ENCODE measurements at regions not wholly inside any gene's neighbourhood (a gene's known extent, or its start where the extent isn't known, plus 50 kb on each side); places are given as distances from the start of the nearest gene placed in this dataset.

DNA sequence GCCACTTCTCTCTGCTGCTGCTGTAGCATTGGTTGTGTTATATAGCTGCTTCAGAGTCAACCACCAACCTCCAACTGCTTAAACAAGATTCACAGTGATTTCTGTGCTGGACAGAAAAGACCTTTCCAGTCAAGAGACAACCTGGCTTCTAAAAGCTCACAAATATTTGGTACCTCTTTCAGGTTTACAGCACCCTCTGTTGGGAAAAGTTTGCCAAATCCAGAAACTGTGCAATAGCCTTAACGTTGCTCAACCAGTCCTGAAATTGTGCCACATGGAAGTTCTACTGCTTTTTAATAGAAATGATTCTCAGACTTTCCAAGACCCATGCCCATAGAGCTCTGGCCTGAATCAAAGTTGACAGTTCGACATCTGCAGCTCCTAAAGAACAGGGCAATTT is 842.1 kb upstream of the HTR2C start:
- Histone ChIP-seq H3K9me3 (no peaks in the 10 kb centered on the region), H3K27me3 (replicated peaks in 1 of 2; ENCODE audit: control insufficient read depth in 2 of 2, extremely low read depth in 1 of 2, insufficient read depth in 2 of 2, low read length in 1 of 2) (no peaks in the 10 kb centered on the region), H3K4me1 (ENCODE audit: control insufficient read depth in 1 of 2, extremely low read depth in 1 of 2, insufficient read depth in 2 of 2, low read length in 2 of 2) (no peaks in the 10 kb centered on the region), H3K4me3 (ENCODE audit: control insufficient read depth in 1 of 2, extremely low read depth in 1 of 2, low read length in 1 of 2) (no peak overlapping the region), H3K36me3 (ENCODE audit: control insufficient read depth in 2 of 2, extremely low read depth in 1 of 2, insufficient read depth in 1 of 2, low read length in 1 of 2) (no peaks in the 10 kb centered on the region), H3K27ac (ENCODE audit: low read length) (no peak overlapping the region)
- WGBS (ENCODE audit: insufficient coverage) = no CpG with 5 or more reads among the region's 2 CpGs
- DNase-seq (no peak), ATAC-seq (replicated peaks in 1 of 4) (no peak)
- H3K4me1 Mint-ChIP-seq = no peaks in the 10 kb centered on the region
- CTCF ChIA-PET = interaction anchor here in 1 of 2 donors (0.6 kb wide), 1 partner anchor 38 kb away, joined by 3 read pairs; no protein-coding TSS in a partner anchor
- peaks cover 0 to 8% of the 10 kb centered on the region in 2 donors for H3K27me3 Mint-ChIP-seq
- no peaks in the 10 kb centered on the region for H3K36me3 Mint-ChIP-seq
- H3K4me3 Mint-ChIP-seq = no peak overlapping the region
- H3K27ac Mint-ChIP-seq = no peak overlapping the region
- POLR2A ChIA-PET = no interaction called here
- H3K9me3 Mint-ChIP-seq = peaks cover 0 to 3% (median 0%) of the 10 kb centered on the region in 3 donors

DNA sequence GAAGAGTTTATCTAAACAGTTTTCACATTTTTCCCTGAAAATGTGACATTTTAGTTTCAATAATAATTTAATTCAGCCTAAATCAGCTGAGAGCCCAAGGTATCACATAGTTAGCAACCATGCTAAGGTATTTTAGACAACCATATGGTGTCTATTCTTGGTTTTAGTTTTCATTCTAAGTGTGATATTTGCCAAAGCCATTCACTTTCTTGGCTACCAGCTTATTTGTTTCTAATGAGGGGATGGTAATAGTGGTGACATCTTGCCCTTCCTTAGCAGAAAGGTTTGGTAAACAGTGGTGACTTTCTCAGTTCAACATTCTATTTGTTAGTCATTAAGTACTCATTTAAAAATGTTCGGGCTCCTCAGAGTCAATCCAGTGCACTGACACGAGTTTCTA is 854.9 kb upstream of the HTR2C start:
- H3K9me3 ChIP-seq = no peaks in the 10 kb centered on the region
- H3K4me1 ChIP-seq (ENCODE audit: control insufficient read depth in 1 of 2, extremely low read depth in 1 of 2, insufficient read depth in 2 of 2, low read length in 2 of 2) = peaks cover 0 to 3% of the 10 kb centered on the region in 2 experiments
- DNase-seq (no peak), ATAC-seq (replicated peaks in 1 of 4) (no peak)
- Mint-ChIP-seq H3K27ac (no peak overlapping the region), H3K36me3 (no peaks in the 10 kb centered on the region), H3K4me1 (no peaks in the 10 kb centered on the region), H3K27me3 (no peaks in the 10 kb centered on the region), H3K4me3 (no peak overlapping the region), H3K9me3 (peaks cover 0 to 5% (median 2%) of the 10 kb centered on the region in 3 donors)
- no CpG with 5 or more reads among the region's 2 CpGs for WGBS (ENCODE audit: insufficient coverage)
- H3K36me3 ChIP-seq (ENCODE audit: control insufficient read depth in 2 of 2, extremely low read depth in 1 of 2, insufficient read depth in 1 of 2, low read length in 1 of 2) = no peaks in the 10 kb centered on the region
- H3K4me3 ChIP-seq (ENCODE audit: control insufficient read depth in 1 of 2, extremely low read depth in 1 of 2, low read length in 1 of 2) = no peak overlapping the region
- H3K27me3 ChIP-seq (replicated peaks in 1 of 2; ENCODE audit: control insufficient read depth in 2 of 2, extremely low read depth in 1 of 2, insufficient read depth in 2 of 2, low read length in 1 of 2) = no peaks in the 10 kb centered on the region
- no peak overlapping the region for H3K27ac ChIP-seq (ENCODE audit: low read length)
- POLR2A ChIA-PET = no interaction called here
- CTCF ChIA-PET = no interaction called here

DNA sequence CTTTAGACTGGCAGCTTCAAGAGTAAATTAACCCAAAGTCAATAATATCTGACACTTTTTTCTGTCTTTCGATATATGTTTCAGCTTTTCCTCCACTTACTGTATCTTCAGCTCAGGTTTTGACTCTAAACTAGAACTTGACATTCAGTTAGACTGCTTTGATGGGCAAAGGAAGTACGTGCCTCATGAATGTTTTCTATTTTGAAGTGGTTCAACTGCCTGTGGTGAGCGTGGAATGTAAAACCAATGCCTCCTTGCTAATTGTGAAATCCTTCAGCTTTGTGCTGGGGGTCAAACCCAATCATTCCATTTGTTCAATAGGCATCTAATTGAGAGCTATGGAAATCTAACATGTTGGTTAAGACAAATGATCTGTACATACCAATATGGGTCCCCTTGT is 857.0 kb upstream of the HTR2C start:
- DNase-seq (no peak), ATAC-seq (replicated peaks in 1 of 4) (no peak)
- POLR2A ChIA-PET = no interaction called here
- Mint-ChIP-seq H3K4me3 (no peak overlapping the region), H3K27ac (no peak overlapping the region), H3K27me3 (no peaks in the 10 kb centered on the region), H3K4me1 (no peaks in the 10 kb centered on the region), H3K9me3 (peaks cover 0 to 5% (median 2%) of the 10 kb centered on the region in 3 donors), H3K36me3 (no peaks in the 10 kb centered on the region)
- Histone ChIP-seq H3K36me3 (ENCODE audit: control insufficient read depth in 2 of 2, extremely low read depth in 1 of 2, insufficient read depth in 1 of 2, low read length in 1 of 2) (no peaks in the 10 kb centered on the region), H3K4me3 (ENCODE audit: control insufficient read depth in 1 of 2, extremely low read depth in 1 of 2, low read length in 1 of 2) (no peak overlapping the region), H3K27me3 (replicated peaks in 1 of 2; ENCODE audit: control insufficient read depth in 2 of 2, extremely low read depth in 1 of 2, insufficient read depth in 2 of 2, low read length in 1 of 2) (no peaks in the 10 kb centered on the region), H3K27ac (ENCODE audit: low read length) (no peak overlapping the region), H3K4me1 (ENCODE audit: control insufficient read depth in 1 of 2, extremely low read depth in 1 of 2, insufficient read depth in 2 of 2, low read length in 2 of 2) (peaks cover 0 to 3% of the 10 kb centered on the region in 2 experiments), H3K9me3 (no peaks in the 10 kb centered on the region)
- CTCF ChIA-PET = no interaction called here
- WGBS (ENCODE audit: insufficient coverage) = no CpG with 5 or more reads among the region's 3 CpGs

DNA sequence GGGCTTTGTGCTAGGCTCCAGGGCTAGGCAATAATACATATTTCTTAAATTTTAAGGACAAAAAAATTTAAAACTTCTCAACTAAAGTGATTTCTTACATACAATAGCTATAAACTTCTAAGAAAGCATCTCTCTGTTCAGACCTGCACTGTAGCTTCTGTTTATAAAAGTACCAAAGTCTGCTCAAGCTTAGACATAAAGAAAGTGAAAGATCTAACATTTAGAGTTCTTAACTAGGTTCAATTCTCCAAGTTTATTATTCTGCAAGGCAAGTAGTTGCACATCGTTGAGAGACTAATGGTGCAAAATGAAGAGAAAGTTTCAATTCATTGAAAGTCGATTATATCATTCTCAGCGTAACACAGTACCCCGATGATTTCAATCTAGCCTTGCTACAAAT is 857.4 kb upstream of the HTR2C start:
- no peak for DNase-seq
- Histone ChIP-seq H3K36me3 (ENCODE audit: control insufficient read depth in 2 of 2, extremely low read depth in 1 of 2, insufficient read depth in 1 of 2, low read length in 1 of 2) (no peaks in the 10 kb centered on the region), H3K27ac (ENCODE audit: low read length) (no peak overlapping the region), H3K9me3 (no peaks in the 10 kb centered on the region), H3K4me3 (ENCODE audit: control insufficient read depth in 1 of 2, extremely low read depth in 1 of 2, low read length in 1 of 2) (no peak overlapping the region), H3K4me1 (ENCODE audit: control insufficient read depth in 1 of 2, extremely low read depth in 1 of 2, insufficient read depth in 2 of 2, low read length in 2 of 2) (peaks cover 0 to 3% of the 10 kb centered on the region in 2 experiments), H3K27me3 (replicated peaks in 1 of 2; ENCODE audit: control insufficient read depth in 2 of 2, extremely low read depth in 1 of 2, insufficient read depth in 2 of 2, low read length in 1 of 2) (no peaks in the 10 kb centered on the region)
- no peak overlapping the region for H3K27ac Mint-ChIP-seq
- no peaks in the 10 kb centered on the region for H3K27me3 Mint-ChIP-seq
- ChIA-PET CTCF (no interaction called here), POLR2A (no interaction called here)
- peaks cover 0 to 5% (median 2%) of the 10 kb centered on the region in 3 donors for H3K9me3 Mint-ChIP-seq
- ATAC-seq (replicated peaks in 1 of 4) = no peak
- H3K4me3 Mint-ChIP-seq = no peak overlapping the region
- no peaks in the 10 kb centered on the region for H3K4me1 Mint-ChIP-seq
- no CpG with 5 or more reads among the region's 4 CpGs for WGBS (ENCODE audit: insufficient coverage)
- H3K36me3 Mint-ChIP-seq = no peaks in the 10 kb centered on the region

DNA sequence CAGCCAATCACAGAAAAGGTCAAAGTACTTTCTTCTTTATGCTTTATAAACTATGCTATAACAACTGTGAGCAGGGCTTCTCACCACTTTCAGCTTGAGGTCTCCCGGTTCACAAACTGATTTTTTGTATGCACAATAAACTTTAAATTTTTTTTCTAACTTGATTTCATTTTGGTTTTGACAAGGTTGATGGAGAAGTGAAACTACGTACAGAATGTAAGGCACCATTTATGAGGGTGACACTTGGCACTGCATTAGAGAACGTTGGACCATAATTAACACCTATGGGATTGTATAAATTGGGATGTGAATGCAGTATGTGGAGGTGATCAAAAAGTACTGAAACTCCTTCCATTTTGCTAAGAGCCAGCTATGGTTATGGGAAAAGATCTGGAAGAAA is 857.9 kb upstream of the HTR2C start:
- no peak overlapping the region for H3K27ac Mint-ChIP-seq
- no peaks in the 10 kb centered on the region for H3K36me3 Mint-ChIP-seq
- ChIA-PET POLR2A (interaction anchor here in 1 of 2 donors (0.5 kb wide), 1 partner anchor 108 kb away, joined by 3 read pairs; no protein-coding TSS in a partner anchor), CTCF (no interaction called here)
- Histone ChIP-seq H3K9me3 (no peaks in the 10 kb centered on the region), H3K36me3 (ENCODE audit: control insufficient read depth in 2 of 2, extremely low read depth in 1 of 2, insufficient read depth in 1 of 2, low read length in 1 of 2) (no peaks in the 10 kb centered on the region), H3K27me3 (replicated peaks in 1 of 2; ENCODE audit: control insufficient read depth in 2 of 2, extremely low read depth in 1 of 2, insufficient read depth in 2 of 2, low read length in 1 of 2) (no peaks in the 10 kb centered on the region), H3K27ac (ENCODE audit: low read length) (no peak overlapping the region), H3K4me3 (ENCODE audit: control insufficient read depth in 1 of 2, extremely low read depth in 1 of 2, low read length in 1 of 2) (no peak overlapping the region), H3K4me1 (ENCODE audit: control insufficient read depth in 1 of 2, extremely low read depth in 1 of 2, insufficient read depth in 2 of 2, low read length in 2 of 2) (peaks cover 0 to 3% of the 10 kb centered on the region in 2 experiments)
- no CpG with 5 or more reads among the region's 3 CpGs for WGBS (ENCODE audit: insufficient coverage)
- no peak overlapping the region for H3K4me3 Mint-ChIP-seq
- H3K9me3 Mint-ChIP-seq = peaks cover 0 to 5% (median 2%) of the 10 kb centered on the region in 3 donors
- DNase-seq = no peak
- H3K4me1 Mint-ChIP-seq = no peaks in the 10 kb centered on the region
- H3K27me3 Mint-ChIP-seq = no peaks in the 10 kb centered on the region
- ATAC-seq (replicated peaks in 1 of 4) = no peak

DNA sequence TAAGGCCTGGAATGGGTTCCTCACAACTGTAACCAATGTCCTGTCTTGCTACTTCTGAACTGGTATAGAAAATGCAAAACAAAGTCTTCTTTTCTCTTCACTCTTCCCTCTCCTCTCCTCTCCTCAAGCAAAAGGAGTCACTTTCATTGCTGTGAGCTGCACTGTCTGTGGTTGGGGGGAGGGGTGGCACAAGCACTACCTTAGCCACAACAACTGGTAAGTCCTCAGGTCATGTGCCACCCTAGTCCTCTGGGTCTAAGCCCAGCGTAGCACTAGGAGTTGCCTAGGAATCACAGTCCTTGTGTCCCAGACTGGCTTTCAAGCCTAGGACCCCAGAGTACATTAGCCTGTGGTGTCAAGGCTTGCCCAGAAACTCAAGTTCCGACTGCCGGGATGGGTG is 859.3 kb upstream of the AMOT start:
- H3K36me3 Mint-ChIP-seq = no peaks in the 10 kb centered on the region
- Histone ChIP-seq H3K4me3 (ENCODE audit: control insufficient read depth in 1 of 2, extremely low read depth in 1 of 2, low read length in 1 of 2) (no peak overlapping the region), H3K4me1 (ENCODE audit: control insufficient read depth in 1 of 2, extremely low read depth in 1 of 2, insufficient read depth in 2 of 2, low read length in 2 of 2) (no peaks in the 10 kb centered on the region), H3K9me3 (no peaks in the 10 kb centered on the region), H3K27me3 (replicated peaks in 1 of 2; ENCODE audit: control insufficient read depth in 2 of 2, extremely low read depth in 1 of 2, insufficient read depth in 2 of 2, low read length in 1 of 2) (no peaks in the 10 kb centered on the region), H3K36me3 (ENCODE audit: control insufficient read depth in 2 of 2, extremely low read depth in 1 of 2, insufficient read depth in 1 of 2, low read length in 1 of 2) (no peaks in the 10 kb centered on the region), H3K27ac (ENCODE audit: low read length) (no peak overlapping the region)
- 50% methylated on average over 1 of the region's 3 CpGs for whole genome bisulfite sequencing (ENCODE audit: insufficient coverage)
- peaks cover 0 to 11% (median 2%) of the 10 kb centered on the region in 3 donors for H3K9me3 Mint-ChIP-seq
- ChIA-PET POLR2A (no interaction called here), CTCF (no interaction called here)
- no peaks in the 10 kb centered on the region for H3K27me3 Mint-ChIP-seq
- H3K27ac Mint-ChIP-seq = no peak overlapping the region
- no peak overlapping the region for H3K4me3 Mint-ChIP-seq
- DNase-seq (no peak), ATAC-seq (replicated peaks in 1 of 4) (no peak)
- H3K4me1 Mint-ChIP-seq = no peaks in the 10 kb centered on the region

DNA sequence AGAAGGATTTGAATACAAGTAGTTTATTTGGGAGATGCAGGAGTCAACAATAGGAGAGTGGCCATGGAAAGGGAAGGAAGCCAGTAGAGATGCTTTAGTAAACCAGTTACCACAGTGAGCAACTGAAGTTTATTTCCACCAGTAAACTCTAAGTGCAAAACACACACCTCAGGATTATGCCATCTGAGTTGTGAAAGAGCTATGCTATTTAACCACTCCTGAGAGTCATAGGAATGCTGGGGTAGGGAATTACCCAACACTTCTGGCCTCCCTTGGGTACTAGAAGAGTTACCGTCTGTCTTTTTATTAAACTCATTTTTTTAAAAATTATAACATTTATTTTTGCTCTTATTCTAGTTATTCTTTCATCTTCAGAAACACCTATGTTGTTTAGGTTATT is 834.6 kb upstream of the AMOT start:
- Histone ChIP-seq H3K4me3 (ENCODE audit: control insufficient read depth in 1 of 2, extremely low read depth in 1 of 2, low read length in 1 of 2) (no peak overlapping the region), H3K27me3 (replicated peaks in 1 of 2; ENCODE audit: control insufficient read depth in 2 of 2, extremely low read depth in 1 of 2, insufficient read depth in 2 of 2, low read length in 1 of 2) (no peaks in the 10 kb centered on the region), H3K9me3 (no peaks in the 10 kb centered on the region), H3K36me3 (ENCODE audit: control insufficient read depth in 2 of 2, extremely low read depth in 1 of 2, insufficient read depth in 1 of 2, low read length in 1 of 2) (no peaks in the 10 kb centered on the region), H3K4me1 (ENCODE audit: control insufficient read depth in 1 of 2, extremely low read depth in 1 of 2, insufficient read depth in 2 of 2, low read length in 2 of 2) (no peaks in the 10 kb centered on the region), H3K27ac (ENCODE audit: low read length) (no peak overlapping the region)
- no peaks in the 10 kb centered on the region for H3K4me1 Mint-ChIP-seq
- POLR2A ChIA-PET = interaction anchor here in 1 of 2 donors (0.6 kb wide), 1 partner anchor 1660 kb away, joined by 3 read pairs; no protein-coding TSS in a partner anchor
- ATAC-seq (replicated peaks in 1 of 4) = no peak
- peaks cover 0 to 4% (median 2%) of the 10 kb centered on the region in 3 donors for H3K9me3 Mint-ChIP-seq
- peaks cover 0 to 3% of the 10 kb centered on the region in 2 donors for H3K27me3 Mint-ChIP-seq
- WGBS (ENCODE audit: insufficient coverage) = no CpG with 5 or more reads among the region's 1 CpG
- no peak overlapping the region for H3K4me3 Mint-ChIP-seq
- DNase-seq = no peak
- CTCF ChIA-PET = no interaction called here
- no peak overlapping the region for H3K27ac Mint-ChIP-seq
- no peaks in the 10 kb centered on the region for H3K36me3 Mint-ChIP-seq
